Thymus (tissue), 11 donors: ENCODE measurements at regions not wholly inside any gene's neighbourhood (a gene's known extent, or its start where the extent isn't known, plus 50 kb on each side); places are given as distances from the start of the nearest gene placed in this dataset.

Experiments used
- DNase-seq, 9 donors: peaks; one replicate each; pipeline ENCODE4 v3.0.0-alpha.2; 2013; ENCODE audit warnings: low spot score in 9 of 9, low read depth in 6 of 9, missing footprints in 1 of 9
- H3K27ac ChIP-seq, 2 donors: one replicate each; pipeline ENCODE4 v1.5.1; 2013; ENCODE audit warnings: control low read depth in 1 of 2, low read depth in 1 of 2, low read length in 1 of 2, mild to moderate bottlenecking in 1 of 2, moderate library complexity in 1 of 2
- H3K27me3 ChIP-seq, 2 donors: one replicate each; pipeline ENCODE4 v1.5.1; 2013; ENCODE audit warnings: low read length in 1 of 2; ENCODE audit not compliant: control insufficient read depth in 2 of 2, insufficient read depth in 1 of 2
- H3K36me3 ChIP-seq, 2 donors: one replicate each; pipeline ENCODE4 v1.5.1; 2013; ENCODE audit warnings: low read length in 1 of 2, mild to moderate bottlenecking in 1 of 2, moderate library complexity in 1 of 2; ENCODE audit not compliant: control insufficient read depth in 2 of 2, insufficient read depth in 2 of 2
- H3K4me1 ChIP-seq, 2 donors: one replicate each; pipeline ENCODE4 v1.5.1; 2013; ENCODE audit warnings: low read length in 2 of 2; ENCODE audit not compliant: control insufficient read depth in 2 of 2, insufficient read depth in 2 of 2
- H3K4me3 ChIP-seq, 2 donors: one replicate each; pipeline ENCODE4 v1.5.1; 2013; ENCODE audit warnings: low read length in 2 of 2, control low read depth in 1 of 2, mild to moderate bottlenecking in 1 of 2
- H3K9me3 ChIP-seq, 2 donors: one replicate each; pipeline ENCODE4 v1.5.1; 2013; ENCODE audit warnings: low read length in 1 of 2, mild to moderate bottlenecking in 1 of 2; ENCODE audit not compliant: control insufficient read depth in 2 of 2, insufficient read depth in 1 of 2
- whole genome bisulfite sequencing: extraction: QIAGEN DNeasy Blood & Tissue Kit; methylation state at CpG from one replicate; pipeline ENCODE4 v1.1.7; 2013; 5-methylcytosine and 5-hydroxymethylcytosine counted together
- donor health status: healthy.

DNA sequence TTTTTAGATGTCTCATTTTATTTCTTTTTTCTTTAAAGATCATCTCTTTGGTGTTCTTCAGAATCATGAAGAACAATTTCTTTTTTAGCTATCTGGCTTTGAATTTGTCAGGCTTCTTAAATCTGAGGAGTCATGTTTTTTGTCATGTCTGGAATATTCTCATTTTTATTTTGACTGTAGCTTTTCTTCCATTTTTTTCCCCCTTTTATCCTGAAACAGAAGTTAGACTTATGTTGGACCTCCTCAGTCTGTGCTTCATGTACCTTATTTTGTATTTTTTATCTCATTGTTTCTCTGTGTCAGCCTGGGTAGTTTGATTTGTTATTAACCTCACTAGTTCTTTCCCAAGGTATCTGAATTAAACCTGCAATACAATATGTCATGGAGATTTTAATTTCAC lies 319.2 kb upstream of the ADGRL4 start:
- H3K4me3 ChIP-seq, result no peak overlapping the region
- no peak for DNase-seq
- H3K9me3 ChIP-seq, result no peaks in the 10 kb centered on the region
- no peaks in the 10 kb centered on the region for H3K36me3 ChIP-seq
- no peaks in the 10 kb centered on the region for H3K4me1 ChIP-seq
- H3K27ac ChIP-seq, result no peak overlapping the region
- no peaks in the 10 kb centered on the region for H3K27me3 ChIP-seq

DNA sequence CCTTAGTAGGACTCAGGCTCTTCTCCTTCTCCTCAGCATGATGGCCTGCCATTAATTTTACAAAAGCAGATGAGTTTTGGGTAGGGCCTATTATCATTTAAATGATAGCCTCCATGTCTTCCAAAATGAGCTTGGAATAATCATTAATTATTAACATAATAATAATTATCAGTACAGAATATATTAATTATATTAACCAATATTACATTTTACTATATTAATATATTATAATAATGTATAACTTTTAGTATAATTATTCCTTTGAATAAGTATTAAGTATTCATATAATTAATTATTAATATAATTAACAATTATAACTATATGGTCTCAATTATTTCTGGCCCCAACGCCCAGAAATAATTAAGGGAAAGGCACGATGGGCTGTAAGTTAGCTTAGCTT lies 318.6 kb upstream of the ADGRL4 start:
- Histone ChIP-seq H3K27me3 (no peaks in the 10 kb centered on the region), H3K36me3 (no peaks in the 10 kb centered on the region), H3K4me1 (no peaks in the 10 kb centered on the region), H3K27ac (no peak overlapping the region), H3K9me3 (no peaks in the 10 kb centered on the region), H3K4me3 (no peak overlapping the region)
- DNase-seq, result no peak
- 95% methylated on average over 2 of the region's 2 CpGs for WGBS

DNA sequence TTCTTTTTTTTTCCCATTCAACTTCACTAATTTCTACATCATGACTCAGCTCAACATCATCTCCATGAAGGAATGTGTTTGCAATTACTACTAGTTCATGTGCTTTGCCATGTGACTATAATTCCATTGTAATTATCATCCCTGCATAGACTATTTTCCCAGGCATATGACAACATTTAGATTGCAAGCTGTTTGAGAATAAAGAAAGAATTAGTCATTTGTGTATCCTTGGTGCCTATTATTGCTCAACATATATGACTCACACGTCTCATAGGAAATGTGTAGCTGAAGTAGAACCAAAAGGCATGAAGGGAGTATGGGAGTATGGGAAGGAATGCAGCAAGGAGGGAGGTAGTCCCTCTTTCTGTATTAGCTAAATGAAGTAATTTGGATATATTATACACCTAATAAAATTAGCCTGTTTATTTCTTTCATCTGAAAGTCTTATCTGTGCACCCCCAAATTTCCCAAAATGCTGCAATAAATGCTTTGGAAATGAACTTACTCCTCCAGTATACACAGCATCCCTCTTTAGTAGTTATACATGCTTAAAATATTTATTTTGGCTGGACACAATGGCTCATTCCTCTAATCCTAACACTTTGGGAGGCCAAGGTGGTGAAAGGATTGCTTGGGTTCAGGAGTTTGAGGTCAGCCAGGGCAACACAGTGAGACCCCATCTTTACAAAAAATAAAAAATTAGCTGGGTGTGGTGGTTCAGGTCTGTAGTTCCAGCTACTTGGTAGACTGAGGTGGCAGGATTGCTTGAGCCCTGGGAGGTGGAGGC lies 316.9 kb upstream of the ADGRL4 start:
- 81% methylated on average over 1 of the region's 1 CpG for WGBS
- no peaks in the 10 kb centered on the region for H3K36me3 ChIP-seq
- H3K27me3 ChIP-seq, result no peaks in the 10 kb centered on the region
- no peaks in the 10 kb centered on the region for H3K9me3 ChIP-seq
- H3K4me3 ChIP-seq, result no peak overlapping the region
- H3K27ac ChIP-seq, result no peak overlapping the region
- no peak for DNase-seq
- H3K4me1 ChIP-seq, result no peaks in the 10 kb centered on the region

DNA sequence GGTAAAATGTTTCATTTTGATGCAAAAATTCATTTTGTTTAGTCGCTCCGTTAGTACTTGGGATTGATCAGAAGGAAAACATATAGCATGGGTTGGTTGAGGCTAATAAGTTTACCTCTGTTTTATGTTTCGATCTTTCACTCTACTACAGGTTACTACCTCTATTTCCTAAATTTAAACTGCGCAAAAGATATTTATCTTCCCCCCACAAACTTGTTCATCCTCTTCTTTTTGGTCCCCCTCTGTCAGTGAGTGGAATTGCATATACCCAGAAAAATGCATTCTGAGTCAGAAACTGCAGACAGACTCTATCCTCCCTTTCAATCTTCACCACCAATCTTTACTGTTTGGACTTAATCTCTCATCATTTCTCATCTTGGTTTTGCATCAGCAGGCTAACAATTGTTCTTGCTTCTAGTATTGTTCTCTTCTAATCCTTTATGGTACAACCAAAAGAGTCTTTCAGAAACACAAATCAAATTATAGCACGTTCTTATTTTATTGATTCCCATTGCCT lies 316.0 kb upstream of the ADGRL4 start:
- Histone ChIP-seq H3K27ac (no peak overlapping the region), H3K4me1 (no peaks in the 10 kb centered on the region), H3K4me3 (no peak overlapping the region), H3K9me3 (no peaks in the 10 kb centered on the region), H3K27me3 (no peaks in the 10 kb centered on the region), H3K36me3 (no peaks in the 10 kb centered on the region)
- WGBS, result 94% methylated on average over 5 of the region's 5 CpGs
- DNase-seq, result no peak

DNA sequence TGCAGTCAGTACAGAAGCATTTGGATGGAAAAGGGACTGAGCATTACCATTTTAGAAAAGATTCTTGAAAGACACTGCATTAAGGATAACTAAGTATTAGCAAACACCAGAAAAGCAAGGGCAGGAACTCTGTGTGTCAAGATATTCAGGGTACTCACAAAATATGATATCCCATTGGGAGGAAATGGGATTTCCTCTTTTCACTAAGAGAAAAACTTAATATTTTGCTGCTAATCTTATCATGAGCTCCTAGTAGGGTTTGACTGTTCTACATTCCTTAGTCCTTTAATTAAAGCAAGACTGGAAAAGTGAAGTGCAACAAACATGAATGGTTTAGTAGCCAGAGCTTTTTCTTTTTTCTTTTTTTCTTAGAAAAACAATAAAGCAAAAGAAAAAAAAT lies 305.9 kb upstream of the ADGRL4 start:
- no peaks in the 10 kb centered on the region for H3K9me3 ChIP-seq
- no peak for DNase-seq
- no peak overlapping the region for H3K27ac ChIP-seq
- H3K4me1 ChIP-seq, result no peaks in the 10 kb centered on the region
- H3K4me3 ChIP-seq, result no peak overlapping the region
- H3K36me3 ChIP-seq, result no peaks in the 10 kb centered on the region
- no peaks in the 10 kb centered on the region for H3K27me3 ChIP-seq

DNA sequence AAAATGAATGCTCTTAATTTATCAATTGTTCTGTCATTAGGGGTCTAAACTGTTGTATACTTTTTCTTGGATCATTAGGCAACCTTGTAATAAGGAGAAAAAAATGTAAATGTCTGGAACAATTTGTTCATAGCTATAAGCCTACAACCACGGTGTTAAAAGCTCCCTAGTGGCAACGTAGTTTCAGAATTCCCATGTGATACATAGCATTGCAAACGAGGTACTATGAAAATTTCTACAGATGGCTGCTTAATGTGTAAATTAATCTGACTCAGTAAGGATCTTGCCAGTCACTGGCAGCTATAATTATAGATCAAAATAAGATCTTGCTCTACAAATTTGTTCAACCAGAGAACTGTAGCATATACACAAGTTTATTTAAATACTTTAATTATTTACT lies 304.1 kb upstream of the ADGRL4 start:
- Histone ChIP-seq H3K36me3 (no peaks in the 10 kb centered on the region), H3K4me3 (no peak overlapping the region), H3K4me1 (no peaks in the 10 kb centered on the region), H3K9me3 (no peaks in the 10 kb centered on the region), H3K27ac (no peak overlapping the region), H3K27me3 (no peaks in the 10 kb centered on the region)
- DNase-seq, result no peak
- 81% methylated on average over 3 of the region's 3 CpGs for WGBS

DNA sequence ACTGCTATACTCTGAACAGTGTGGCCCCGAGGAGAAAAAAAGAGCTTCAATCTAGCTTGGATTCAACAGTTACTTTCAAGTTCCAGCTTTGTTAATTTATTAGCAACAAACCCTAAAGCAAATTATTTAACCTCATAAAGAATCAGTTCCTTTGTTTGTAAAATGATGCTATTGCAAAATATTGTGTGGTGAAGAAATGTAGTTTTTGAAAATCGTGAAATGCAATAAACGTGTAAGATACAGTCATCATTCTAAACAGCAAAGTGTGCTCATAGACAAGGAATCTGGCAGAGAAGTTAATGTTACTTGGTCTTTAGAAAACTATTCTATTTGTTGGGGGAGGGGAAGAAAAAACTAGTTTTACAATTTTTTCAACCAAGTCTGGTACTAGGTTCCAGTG lies 297.6 kb upstream of the ADGRL4 start:
- H3K36me3 ChIP-seq, result no peaks in the 10 kb centered on the region
- no peaks in the 10 kb centered on the region for H3K9me3 ChIP-seq
- no peak overlapping the region for H3K27ac ChIP-seq
- no peaks in the 10 kb centered on the region for H3K4me1 ChIP-seq
- 91% methylated on average over 3 of the region's 3 CpGs for WGBS
- DNase-seq, result no peak
- no peaks in the 10 kb centered on the region for H3K27me3 ChIP-seq
- no peak overlapping the region for H3K4me3 ChIP-seq

DNA sequence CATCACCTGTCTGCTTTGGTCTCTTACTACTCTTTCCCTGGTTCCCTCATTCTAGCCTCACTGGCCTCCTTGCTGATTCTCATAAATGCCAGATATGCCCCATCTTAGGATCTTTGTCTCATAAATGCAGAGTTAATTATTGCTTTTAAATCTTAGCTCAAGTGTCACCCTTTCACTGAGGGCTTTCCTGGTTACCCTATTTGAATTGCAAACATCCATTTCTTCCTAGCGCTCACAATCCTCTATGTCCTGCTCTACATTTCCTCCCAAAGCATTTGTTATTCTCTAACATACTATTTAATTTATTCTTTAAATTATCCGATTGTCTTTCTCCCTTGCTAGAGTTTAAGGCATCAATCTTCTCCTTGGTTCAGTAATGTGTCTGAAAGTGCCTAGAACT lies 296.5 kb upstream of the ADGRL4 start:
- Histone ChIP-seq H3K4me1 (no peaks in the 10 kb centered on the region), H3K27ac (no peak overlapping the region), H3K36me3 (no peaks in the 10 kb centered on the region), H3K27me3 (no peaks in the 10 kb centered on the region), H3K9me3 (no peaks in the 10 kb centered on the region), H3K4me3 (no peak overlapping the region)
- 98% methylated on average over 2 of the region's 2 CpGs for WGBS
- DNase-seq, result no peak

DNA sequence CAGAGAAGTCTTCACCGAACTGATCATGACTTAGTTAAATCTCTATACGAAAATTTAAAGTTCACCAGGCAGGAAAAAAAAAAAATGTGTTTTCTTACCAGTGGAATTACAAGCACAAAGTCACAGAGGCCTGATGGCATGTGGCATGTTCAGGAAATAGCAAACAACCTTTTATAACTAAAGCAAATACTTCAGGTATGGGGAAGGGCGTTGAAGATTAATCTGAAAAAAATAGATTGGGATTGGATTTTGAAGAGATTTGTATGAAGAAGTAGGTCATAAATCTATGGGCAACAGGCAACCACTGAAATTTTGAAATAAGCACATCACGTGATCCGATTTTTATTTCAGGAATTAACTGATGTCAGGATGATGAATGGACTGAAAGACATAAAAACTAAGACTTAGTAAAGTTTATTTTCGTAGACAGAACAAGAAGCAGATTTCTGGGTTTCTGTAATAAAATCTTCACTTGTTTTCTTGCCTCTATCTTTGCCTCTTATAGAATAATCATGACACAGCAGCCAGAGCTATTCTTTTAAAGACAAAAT lies 295.9 kb upstream of the ADGRL4 start:
- 47% methylated on average over 6 of the region's 6 CpGs for WGBS
- no peaks in the 10 kb centered on the region for H3K9me3 ChIP-seq
- no peaks in the 10 kb centered on the region for H3K27me3 ChIP-seq

More for the DNA sequence above, 295.9 kb upstream of the ADGRL4 start:
- DNase-seq, result no peak
- Histone ChIP-seq H3K4me3 (no peak overlapping the region), H3K36me3 (no peaks in the 10 kb centered on the region), H3K27ac (no peak overlapping the region), H3K4me1 (no peaks in the 10 kb centered on the region)
